ENCODE measurements at regions not wholly inside any gene's neighbourhood (a gene's known extent, or its start where the extent isn't known, plus 50 kb on each side); places are given as distances from the start of the nearest gene placed in this dataset.

DNA sequence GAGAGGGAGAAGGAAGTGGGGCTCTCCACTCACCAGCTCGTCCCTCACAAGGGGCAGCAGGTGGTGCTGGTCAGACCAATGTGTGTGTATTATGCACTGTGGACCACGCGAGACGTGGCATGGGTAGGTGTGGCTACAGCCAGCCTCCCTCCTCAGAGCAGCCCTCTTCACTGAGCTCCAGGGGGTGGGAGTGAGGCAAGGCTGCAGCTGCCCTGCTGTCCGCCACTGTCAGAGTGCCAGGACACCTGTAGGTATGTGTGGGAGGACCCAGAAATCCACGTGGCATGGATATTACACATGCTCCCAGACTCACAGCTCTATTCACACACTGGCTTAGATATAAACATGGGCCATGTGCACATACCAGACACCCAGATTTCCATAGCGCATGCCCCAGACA, 90.3 kb downstream of the VEGFA start:
- no peak overlapping the region for H3K9ac ChIP-seq (ENCODE audit: low read length)
- TF ChIP-seq, protein P1, sequence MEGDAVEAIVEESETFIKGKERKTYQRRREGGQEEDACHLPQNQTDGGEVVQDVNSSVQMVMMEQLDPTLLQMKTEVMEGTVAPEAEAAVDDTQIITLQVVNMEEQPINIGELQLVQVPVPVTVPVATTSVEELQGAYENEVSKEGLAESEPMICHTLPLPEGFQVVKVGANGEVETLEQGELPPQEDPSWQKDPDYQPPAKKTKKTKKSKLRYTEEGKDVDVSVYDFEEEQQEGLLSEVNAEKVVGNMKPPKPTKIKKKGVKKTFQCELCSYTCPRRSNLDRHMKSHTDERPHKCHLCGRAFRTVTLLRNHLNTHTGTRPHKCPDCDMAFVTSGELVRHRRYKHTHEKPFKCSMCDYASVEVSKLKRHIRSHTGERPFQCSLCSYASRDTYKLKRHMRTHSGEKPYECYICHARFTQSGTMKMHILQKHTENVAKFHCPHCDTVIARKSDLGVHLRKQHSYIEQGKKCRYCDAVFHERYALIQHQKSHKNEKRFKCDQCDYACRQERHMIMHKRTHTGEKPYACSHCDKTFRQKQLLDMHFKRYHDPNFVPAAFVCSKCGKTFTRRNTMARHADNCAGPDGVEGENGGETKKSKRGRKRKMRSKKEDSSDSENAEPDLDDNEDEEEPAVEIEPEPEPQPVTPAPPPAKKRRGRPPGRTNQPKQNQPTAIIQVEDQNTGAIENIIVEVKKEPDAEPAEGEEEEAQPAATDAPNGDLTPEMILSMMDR (conservative IDR thresholded peaks at IDR 0.05; ENCODE audit: low read depth, low read length), result no peak
- TF ChIP-seq EZH2phosphoT487 (IDR thresholded peaks at IDR 0.05; ENCODE audit: borderline replicate concordance, low read length), result no peak
- no peak for TF ChIP-seq EZH2 (IDR thresholded peaks at IDR 0.05; ENCODE audit: low read length, unreplicated experiment)
- intact Hi-C loops (cut with micrococcal nuclease), result no loop called here
- H3K79me2 ChIP-seq (ENCODE audit: low read length), result no peaks in the 10 kb centered on the region
- ChIA-PET CTCF (interaction anchor here (0.9 kb wide), 1 partner anchor 219 kb away, joined by 3 read pairs; no protein-coding TSS in a partner anchor), POLR2A (ENCODE audit: unreplicated experiment) (no interaction called here)
- no peak for DNase-seq
- no peaks in the 10 kb centered on the region for H3K4me1 ChIP-seq (ENCODE audit: insufficient read depth, low read length)
- H3K4me2 ChIP-seq (ENCODE audit: low read length), result no peak overlapping the region
- ATAC-seq, result no peak
- no peaks in the 10 kb centered on the region for H3K27me3 ChIP-seq (ENCODE audit: low read length)
- no peaks in the 10 kb centered on the region for H3K9me3 ChIP-seq (ENCODE audit: low read length)
- H3K4me3 ChIP-seq (ENCODE audit: low read length), result no peak overlapping the region
- no peaks in the 10 kb centered on the region for H3K36me3 ChIP-seq (ENCODE audit: low read depth, low read length)
- no peaks in the 10 kb centered on the region for H4K20me1 ChIP-seq (ENCODE audit: low read length)
- no peaks in the 10 kb centered on the region for H3F3A ChIP-seq (ENCODE audit: low read length, unreplicated experiment)
- H2AFZ ChIP-seq (ENCODE audit: low read length), result no peak overlapping the region
- H3K9me2 ChIP-seq (replicated peaks; ENCODE audit: low read length), result no peaks in the 10 kb centered on the region
- no peak overlapping the region for H3K27ac ChIP-seq (ENCODE audit: low read length)
- no TSS peak for BruUV-seq (replicated peaks)

DNA sequence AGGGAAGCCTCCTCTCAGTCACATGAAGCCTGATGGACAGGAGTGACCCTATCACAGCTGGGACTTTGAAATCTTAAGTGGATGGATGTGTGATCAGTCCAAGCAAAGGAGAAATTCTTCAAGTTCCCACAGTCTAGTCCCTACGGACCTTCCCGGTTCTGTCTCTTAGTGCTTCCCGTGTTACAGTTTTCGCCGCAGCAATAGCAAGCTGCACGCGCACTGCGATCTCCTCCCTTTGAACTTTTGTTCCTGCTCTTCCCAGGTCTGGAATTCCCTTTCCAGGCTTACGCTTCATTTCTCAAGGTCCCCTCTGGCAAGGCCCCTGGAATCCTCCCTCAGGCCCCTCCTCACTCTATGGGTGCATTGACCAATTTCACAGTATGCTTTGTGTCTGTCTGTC, 89.2 kb downstream of the VEGFA start:
- Histone ChIP-seq H3K4me1 (ENCODE audit: insufficient read depth, low read length) (no peaks in the 10 kb centered on the region), H3F3A (ENCODE audit: low read length, unreplicated experiment) (no peaks in the 10 kb centered on the region), H2AFZ (ENCODE audit: low read length) (no peak overlapping the region), H3K36me3 (ENCODE audit: low read depth, low read length) (no peaks in the 10 kb centered on the region), H3K4me2 (ENCODE audit: low read length) (no peak overlapping the region), H3K9ac (ENCODE audit: low read length) (no peak overlapping the region), H3K79me2 (ENCODE audit: low read length) (no peaks in the 10 kb centered on the region), H3K27ac (ENCODE audit: low read length) (no peak overlapping the region), H3K9me2 (replicated peaks; ENCODE audit: low read length) (no peaks in the 10 kb centered on the region), H3K27me3 (ENCODE audit: low read length) (no peaks in the 10 kb centered on the region), H4K20me1 (ENCODE audit: low read length) (no peaks in the 10 kb centered on the region), H3K4me3 (ENCODE audit: low read length) (no peak overlapping the region), H3K9me3 (ENCODE audit: low read length) (no peaks in the 10 kb centered on the region)
- no TSS peak for BruUV-seq (replicated peaks)
- intact Hi-C loops (cut with micrococcal nuclease), result no loop called here
- ATAC-seq, result no peak
- ChIA-PET CTCF (no interaction called here), POLR2A (ENCODE audit: unreplicated experiment) (no interaction called here)
- TF ChIP-seq EZH2 (IDR thresholded peaks at IDR 0.05; ENCODE audit: low read length, unreplicated experiment) (no peak), EZH2phosphoT487 (IDR thresholded peaks at IDR 0.05; ENCODE audit: borderline replicate concordance, low read length) (no peak)
- TF ChIP-seq, protein P1 (conservative IDR thresholded peaks at IDR 0.05; ENCODE audit: low read depth, low read length), result no peak
- no peak for DNase-seq

DNA sequence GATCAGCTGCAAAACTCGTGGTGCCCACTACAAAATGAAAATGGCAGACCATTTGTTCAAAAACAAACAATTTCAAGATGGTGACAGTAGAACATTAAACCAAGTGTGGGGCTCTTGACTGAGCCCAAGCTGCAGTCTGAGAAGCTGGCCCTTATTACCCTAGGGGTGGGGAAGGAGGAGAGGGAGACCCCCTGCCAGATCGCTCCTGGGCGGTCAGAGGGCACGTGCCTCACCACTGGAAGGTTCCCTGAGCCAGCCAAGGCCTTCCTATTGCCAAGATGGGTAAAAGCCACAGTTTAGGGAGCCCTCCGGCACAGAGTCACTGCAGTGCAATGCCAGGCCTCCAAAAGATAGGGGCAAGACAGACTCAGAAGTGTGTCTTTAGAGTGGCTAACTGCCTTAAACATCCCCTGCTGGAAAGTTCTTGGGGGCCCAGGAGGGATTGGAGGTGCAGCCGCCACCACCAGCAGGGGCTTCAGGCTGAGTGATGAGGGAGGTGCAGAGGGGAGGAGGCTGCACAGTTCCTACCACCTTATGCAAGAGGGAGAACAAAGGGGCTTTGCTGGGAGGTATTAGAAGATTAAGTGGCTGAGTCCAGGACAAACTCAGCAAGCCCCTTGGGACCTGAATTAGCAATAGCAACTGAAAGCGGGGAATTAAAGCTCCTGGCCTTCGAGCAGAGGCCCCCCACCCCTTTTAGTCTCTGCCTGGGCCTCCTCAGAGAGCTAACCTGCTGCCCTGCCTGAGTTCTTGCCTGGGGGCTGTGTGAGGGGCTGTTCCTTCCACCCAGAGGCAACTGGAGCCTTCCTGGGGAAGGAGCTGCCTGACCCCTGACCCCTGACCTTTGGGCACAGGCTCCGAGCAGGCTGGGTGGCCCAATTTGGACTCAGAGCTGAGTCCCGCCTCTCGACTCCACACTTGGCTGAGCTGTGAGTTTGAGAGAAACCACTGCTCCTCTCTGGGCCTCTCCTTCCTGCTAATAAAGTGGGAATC, 88.4 kb downstream of the VEGFA start:
- Histone ChIP-seq H3F3A (ENCODE audit: low read length, unreplicated experiment) (no peaks in the 10 kb centered on the region), H3K9ac (ENCODE audit: low read length) (no peak overlapping the region), H3K9me2 (replicated peaks; ENCODE audit: low read length) (no peaks in the 10 kb centered on the region), H3K79me2 (ENCODE audit: low read length) (no peaks in the 10 kb centered on the region), H3K36me3 (ENCODE audit: low read depth, low read length) (no peaks in the 10 kb centered on the region), H3K9me3 (ENCODE audit: low read length) (no peaks in the 10 kb centered on the region), H3K4me3 (ENCODE audit: low read length) (no peak overlapping the region), H3K4me2 (ENCODE audit: low read length) (no peak overlapping the region), H4K20me1 (ENCODE audit: low read length) (no peaks in the 10 kb centered on the region), H3K4me1 (ENCODE audit: insufficient read depth, low read length) (no peaks in the 10 kb centered on the region), H2AFZ (ENCODE audit: low read length) (no peak overlapping the region), H3K27me3 (ENCODE audit: low read length) (no peaks in the 10 kb centered on the region), H3K27ac (ENCODE audit: low read length) (no peak overlapping the region)
- TF ChIP-seq, protein P1 (conservative IDR thresholded peaks at IDR 0.05; ENCODE audit: low read depth, low read length), result no peak
- no peak for TF ChIP-seq EZH2phosphoT487 (IDR thresholded peaks at IDR 0.05; ENCODE audit: borderline replicate concordance, low read length)
- no peak for TF ChIP-seq EZH2 (IDR thresholded peaks at IDR 0.05; ENCODE audit: low read length, unreplicated experiment)
- CTCF ChIA-PET, result no interaction called here
- POLR2A ChIA-PET (ENCODE audit: unreplicated experiment), result no interaction called here
- intact Hi-C loops (cut with micrococcal nuclease), result no loop called here
- BruUV-seq (replicated peaks), result no TSS peak
- no peak for ATAC-seq
- no peak for DNase-seq
